K562 (cell line): ENCODE measurements at regions not wholly inside any gene's neighbourhood (a gene's known extent, or its start where the extent isn't known, plus 50 kb on each side); places are given as distances from the start of the nearest gene placed in this dataset.

ENCODE experiments used
- ATAC-seq: fragments of 200-7000 bp; cut with Tn5 transposase; 3 replicates; pipeline ENCODE4 v1.9.1; 2020; ENCODE audit warnings: moderate library complexity
- BruUV-seq: library from RNA; stranded (reverse); fragments of 400-500 nt; replicated peaks from 2 replicates; lab custom pipeline; 2021; lab: Mats Ljungman, UMichigan
- CTCF ChIA-PET: fragments of 300-600 bp; formaldehyde crosslinking; extraction: SDS; loops from one replicate; lab custom pipeline; 2021; ENCODE audit warnings: low intra/inter-chr PET ratio; lab: Yijun Ruan, JAX
- POLR2A ChIA-PET: fragments of 300-600, 350-650 bp; sonication (Branson Sonifier 250); formaldehyde crosslinking; extraction: SDS; loops from one replicate; lab custom pipeline; 2021; ENCODE audit warnings: antibody characterized with exemption, inconsistent platforms; lab: Yijun Ruan, JAX
- DNase-seq, 4 experiments: peaks; one replicate each; pipeline versions ENCODE4 v3.0.0 to v3.0.0-alpha.2; 2011 to 2018; ENCODE audit warnings: low spot score in 3 of 4, mixed read lengths in 3 of 4; ENCODE audit errors: extremely low read depth in 1 of 4
- FAIRE-seq: peaks from 2 replicates; lab custom pipeline; 2011; peaks lifted over from hg19 to GRCh38; lab: Jason Lieb, UNC
- H2AFZ ChIP-seq: 2 replicates; pipeline ENCODE4 v1.6.0; 2011; ENCODE audit warnings: low read depth, low read length, control low read depth, inconsistent platforms
- H3K27ac ChIP-seq: fragments of 200-600 bp; 3 replicates; pipeline ENCODE4 v1.8.0; 2011; ENCODE audit warnings: low read depth, mild to moderate bottlenecking, control low read depth, inconsistent platforms, low read length, moderate library complexity, mixed read lengths; ENCODE audit errors: extremely low read depth
- H3K27me3 ChIP-seq, 2 experiments: fragments of 300-600 bp in 1 of 2; 2 replicates in 1 of 2; 3 replicates in 1 of 2; pipeline versions ENCODE4 v1.6.0 to v1.8.0; 2011; ENCODE audit warnings: inconsistent platforms in 2 of 2, low read length in 2 of 2, mild to moderate bottlenecking in 1 of 2, mixed read lengths in 1 of 2, moderate library complexity in 1 of 2; ENCODE audit not compliant: control insufficient read depth in 2 of 2, insufficient read depth in 2 of 2
- H3K36me3 ChIP-seq: fragments of 300-600 bp; 3 replicates; pipeline ENCODE4 v1.8.0; 2011; ENCODE audit warnings: mild to moderate bottlenecking, low read length, inconsistent platforms; ENCODE audit not compliant: control insufficient read depth, insufficient read depth
- H3K4me1 ChIP-seq, 2 experiments: fragments of 200-600 bp in 1 of 2; replicated peaks in 1 of 2; 2 replicates in 1 of 2; 3 replicates in 1 of 2; pipeline versions ENCODE4 v1.5.1 to v1.8.0; 2011; ENCODE audit warnings: inconsistent platforms in 2 of 2, low read length in 2 of 2, mild to moderate bottlenecking in 1 of 2, mixed read lengths in 1 of 2, moderate library complexity in 1 of 2; ENCODE audit not compliant: control insufficient read depth in 2 of 2, insufficient read depth in 2 of 2
- H3K4me2 ChIP-seq: 2 replicates; pipeline ENCODE4 v1.6.1; 2011; ENCODE audit warnings: low read length, control low read depth, inconsistent platforms, mixed read lengths; ENCODE audit not compliant: insufficient read depth
- H3K4me3 ChIP-seq: fragments of 200-600 bp; sonication (generic), shearing (Covaris generic); 2 replicates; pipeline ENCODE4 v1.5.1; 2016; ENCODE audit warnings: control low read depth, inconsistent platforms
- H3K79me2 ChIP-seq: fragments of 200-600 bp; 3 replicates; pipeline ENCODE4 v1.8.0; 2011; ENCODE audit warnings: low read length, inconsistent platforms; ENCODE audit not compliant: control insufficient read depth, insufficient read depth
- H3K9ac ChIP-seq, 2 experiments: 2 replicates each; pipeline versions ENCODE4 v1.6.0 to v1.6.1; 2011; ENCODE audit warnings: low read depth in 2 of 2, low read length in 2 of 2, control low read depth in 1 of 2, inconsistent platforms in 1 of 2, mild to moderate bottlenecking in 1 of 2, mixed read lengths in 1 of 2; ENCODE audit not compliant: insufficient read depth in 1 of 2
- H3K9me1 ChIP-seq: one replicate; pipeline ENCODE4 v1.6.0; 2011; ENCODE audit warnings: inconsistent platforms, mild to moderate bottlenecking, low read length, moderate library complexity; ENCODE audit not compliant: control insufficient read depth, insufficient read depth
- H3K9me3 ChIP-seq: replicated peaks from 2 replicates; pipeline ENCODE4 v1.5.1; 2011; ENCODE audit warnings: low read depth, low read length, inconsistent platforms; ENCODE audit not compliant: control insufficient read depth, insufficient read depth
- H4K20me1 ChIP-seq: replicated peaks from 2 replicates; pipeline ENCODE4 v1.6.1; 2011; ENCODE audit warnings: low read length, inconsistent platforms, mixed read lengths; ENCODE audit not compliant: control insufficient read depth, insufficient read depth
- CEBPG ChIP-seq, 3 experiments: fragments of 200-800 bp in 1 of 3; sonication (Bioruptor generic) in 1 of 3; sonication (generic) in 1 of 3; formaldehyde crosslinking in 1 of 3; IDR thresholded peaks in 2 of 3; conservative IDR thresholded peaks in 1 of 3; 2 replicates each; pipeline versions ENCODE4 v1.6.1 to v1.8.0; 2016 to 2022; ENCODE audit warnings: missing compliant biosample characterization in 2 of 3, missing genetic modification characterization in 2 of 3, mild to moderate bottlenecking in 1 of 3, missing genetic modification reagents in 1 of 3
- IRF2 ChIP-seq: sonication (generic); formaldehyde crosslinking; IDR thresholded peaks from 2 replicates; pipeline ENCODE4 v1.8.1; 2022; ENCODE audit warnings: mild to moderate bottlenecking, missing genetic modification reagents
- LEF1 ChIP-seq: fragments of 450-650 bp; IDR thresholded peaks from 2 replicates; pipeline ENCODE4 v1.6.1; 2016; ENCODE audit warnings: mild to moderate bottlenecking
- NCOA1 ChIP-seq: fragments of 450-650 bp; IDR thresholded peaks from 2 replicates; pipeline ENCODE4 v1.6.1; 2016; ENCODE audit warnings: low read depth
- NUFIP1 ChIP-seq: fragments of 450-650 bp; IDR thresholded peaks from 2 replicates; pipeline ENCODE4 v1.6.1; 2018; ENCODE audit not compliant: partially characterized antibody
- RFX7 ChIP-seq: fragments of 250-450 bp; sonication (Bioruptor Pico); IDR thresholded peaks from 2 replicates; pipeline ENCODE4 v1.5.1; 2021; ENCODE audit warnings: mild to moderate bottlenecking
- SRSF9 ChIP-seq: fragments of 200-400 bp; formaldehyde crosslinking; IDR thresholded peaks from 2 replicates; pipeline ENCODE4 v1.6.1; 2017; ENCODE audit warnings: low read depth, low read length, borderline replicate concordance
- TCF3 ChIP-seq: sonication (generic); formaldehyde crosslinking; IDR thresholded peaks from 2 replicates; pipeline ENCODE4 v1.4.0; 2020; ENCODE audit warnings: mild to moderate bottlenecking, missing genetic modification reagents
- YBX1 ChIP-seq: fragments of 450-650 bp; IDR thresholded peaks from 2 replicates; pipeline ENCODE4 v1.7.1; 2016; ENCODE audit warnings: mild to moderate bottlenecking
- ZBTB1 ChIP-seq: sonication (generic); formaldehyde crosslinking; IDR thresholded peaks from 2 replicates; pipeline ENCODE4 v1.8.1; 2023; ENCODE audit warnings: missing genetic modification reagents, low read depth, mild to moderate bottlenecking, borderline replicate concordance
- WGBS: fragments of 100-300 bp; shearing (Covaris generic); methylation state at CpG from one replicate; pipeline ENCODE4 v1.1.6; 2016; ENCODE audit warnings: low coverage, mixed read lengths; ENCODE audit not compliant: insufficient coverage; ENCODE audit errors: missing lambda C conversion rate; 5-methylcytosine and 5-hydroxymethylcytosine counted together
- in situ Hi-C: fragments of 300-500 bp; cut with MboI; formaldehyde crosslinking; loops from 4 replicates; pipeline ENCODE4 v1.15.0; 2018; ENCODE audit warnings: inconsistent platforms, mixed read lengths
- intact Hi-C: fragments of 100-400 bp; cut with micrococcal nuclease; formaldehyde crosslinking; loops from 2 replicates; pipeline ENCODE4 v1.14.2; 2022
- TF ChIP-seq, protein P1 (sequence below): sonication (generic); formaldehyde crosslinking; IDR thresholded peaks from 2 replicates; pipeline ENCODE4 v1.8.0; 2022; ENCODE audit warnings: mild to moderate bottlenecking, missing genetic modification reagents
- TF ChIP-seq, protein P2 (sequence below): fragments of 450-650 bp; IDR thresholded peaks from 2 replicates; pipeline ENCODE4 v1.6.1; 2016; ENCODE audit warnings: mild to moderate bottlenecking, moderate library complexity

DNA sequence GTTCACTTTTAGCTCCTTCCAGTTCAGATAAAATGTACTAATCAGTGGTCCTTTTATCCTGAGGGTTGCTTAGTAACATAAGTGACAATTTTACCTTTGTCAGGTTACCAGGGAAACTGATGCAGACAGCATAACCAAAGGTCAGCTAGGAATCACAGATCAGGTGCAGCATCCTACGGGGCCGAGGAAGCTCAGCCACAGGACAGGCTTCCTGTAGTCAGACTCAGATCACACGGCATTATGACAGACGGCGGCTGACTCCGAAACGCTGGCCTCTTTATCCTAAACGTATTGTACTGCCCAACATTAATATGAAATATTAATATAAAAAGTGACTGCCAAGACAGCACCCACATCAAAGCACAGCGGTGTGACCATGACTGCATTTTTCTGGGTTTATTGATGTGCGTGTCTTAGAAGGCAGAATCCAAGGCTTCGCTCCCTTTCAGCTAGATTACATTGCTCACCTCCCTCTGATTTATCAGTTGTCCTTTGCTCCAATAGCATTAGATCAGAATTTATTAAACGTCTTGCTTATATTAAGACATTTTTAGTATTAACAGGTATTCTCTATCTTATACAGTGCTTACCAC is 444.5 kb downstream of the CMPK2 start:
- intact Hi-C loops (no loop called here), in situ Hi-C loops (no loop called here)
- Histone ChIP-seq H3K9ac (no peak overlapping the region), H4K20me1 (no peaks in the 10 kb centered on the region), H3K4me2 (no peak overlapping the region), H3K9me3 (no peaks in the 10 kb centered on the region), H3K27ac (no peak overlapping the region), H2AFZ (no peak overlapping the region), H3K79me2 (no peaks in the 10 kb centered on the region), H3K4me3 (no peak overlapping the region), H3K9me1 (no peaks in the 10 kb centered on the region), H3K4me1 (no peaks in the 10 kb centered on the region), H3K36me3 (no peaks in the 10 kb centered on the region), H3K27me3 (no peaks in the 10 kb centered on the region)
- DNase-seq (no peak), ATAC-seq (no peak), FAIRE-seq (no peak)
- POLR2A ChIA-PET = no interaction called here
- no TSS peak for BruUV-seq
- 3% methylated on average over 12 of the region's 12 CpGs for WGBS
- CTCF ChIA-PET = no interaction called here
- TF ChIP-seq TCF3 (CRISPR knock-in tag) = no peak
- no peak for TF ChIP-seq CEBPG (CRISPR knock-in tag; IDR thresholded peaks at IDR 0.05)
- no peak for TF ChIP-seq CEBPG (tag; conservative IDR thresholded peaks at IDR 0.05 in 1 of 2, IDR thresholded peaks at IDR 0.05 in 1 of 2)
- TF ChIP-seq, protein P1, sequence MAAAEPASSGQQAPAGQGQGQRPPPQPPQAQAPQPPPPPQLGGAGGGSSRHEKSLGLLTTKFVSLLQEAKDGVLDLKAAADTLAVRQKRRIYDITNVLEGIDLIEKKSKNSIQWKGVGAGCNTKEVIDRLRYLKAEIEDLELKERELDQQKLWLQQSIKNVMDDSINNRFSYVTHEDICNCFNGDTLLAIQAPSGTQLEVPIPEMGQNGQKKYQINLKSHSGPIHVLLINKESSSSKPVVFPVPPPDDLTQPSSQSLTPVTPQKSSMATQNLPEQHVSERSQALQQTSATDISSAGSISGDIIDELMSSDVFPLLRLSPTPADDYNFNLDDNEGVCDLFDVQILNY (CRISPR knock-in tag) = no peak
- TF ChIP-seq RFX7 = no peak
- TF ChIP-seq SRSF9 = no peak
- TF ChIP-seq, protein P2, sequence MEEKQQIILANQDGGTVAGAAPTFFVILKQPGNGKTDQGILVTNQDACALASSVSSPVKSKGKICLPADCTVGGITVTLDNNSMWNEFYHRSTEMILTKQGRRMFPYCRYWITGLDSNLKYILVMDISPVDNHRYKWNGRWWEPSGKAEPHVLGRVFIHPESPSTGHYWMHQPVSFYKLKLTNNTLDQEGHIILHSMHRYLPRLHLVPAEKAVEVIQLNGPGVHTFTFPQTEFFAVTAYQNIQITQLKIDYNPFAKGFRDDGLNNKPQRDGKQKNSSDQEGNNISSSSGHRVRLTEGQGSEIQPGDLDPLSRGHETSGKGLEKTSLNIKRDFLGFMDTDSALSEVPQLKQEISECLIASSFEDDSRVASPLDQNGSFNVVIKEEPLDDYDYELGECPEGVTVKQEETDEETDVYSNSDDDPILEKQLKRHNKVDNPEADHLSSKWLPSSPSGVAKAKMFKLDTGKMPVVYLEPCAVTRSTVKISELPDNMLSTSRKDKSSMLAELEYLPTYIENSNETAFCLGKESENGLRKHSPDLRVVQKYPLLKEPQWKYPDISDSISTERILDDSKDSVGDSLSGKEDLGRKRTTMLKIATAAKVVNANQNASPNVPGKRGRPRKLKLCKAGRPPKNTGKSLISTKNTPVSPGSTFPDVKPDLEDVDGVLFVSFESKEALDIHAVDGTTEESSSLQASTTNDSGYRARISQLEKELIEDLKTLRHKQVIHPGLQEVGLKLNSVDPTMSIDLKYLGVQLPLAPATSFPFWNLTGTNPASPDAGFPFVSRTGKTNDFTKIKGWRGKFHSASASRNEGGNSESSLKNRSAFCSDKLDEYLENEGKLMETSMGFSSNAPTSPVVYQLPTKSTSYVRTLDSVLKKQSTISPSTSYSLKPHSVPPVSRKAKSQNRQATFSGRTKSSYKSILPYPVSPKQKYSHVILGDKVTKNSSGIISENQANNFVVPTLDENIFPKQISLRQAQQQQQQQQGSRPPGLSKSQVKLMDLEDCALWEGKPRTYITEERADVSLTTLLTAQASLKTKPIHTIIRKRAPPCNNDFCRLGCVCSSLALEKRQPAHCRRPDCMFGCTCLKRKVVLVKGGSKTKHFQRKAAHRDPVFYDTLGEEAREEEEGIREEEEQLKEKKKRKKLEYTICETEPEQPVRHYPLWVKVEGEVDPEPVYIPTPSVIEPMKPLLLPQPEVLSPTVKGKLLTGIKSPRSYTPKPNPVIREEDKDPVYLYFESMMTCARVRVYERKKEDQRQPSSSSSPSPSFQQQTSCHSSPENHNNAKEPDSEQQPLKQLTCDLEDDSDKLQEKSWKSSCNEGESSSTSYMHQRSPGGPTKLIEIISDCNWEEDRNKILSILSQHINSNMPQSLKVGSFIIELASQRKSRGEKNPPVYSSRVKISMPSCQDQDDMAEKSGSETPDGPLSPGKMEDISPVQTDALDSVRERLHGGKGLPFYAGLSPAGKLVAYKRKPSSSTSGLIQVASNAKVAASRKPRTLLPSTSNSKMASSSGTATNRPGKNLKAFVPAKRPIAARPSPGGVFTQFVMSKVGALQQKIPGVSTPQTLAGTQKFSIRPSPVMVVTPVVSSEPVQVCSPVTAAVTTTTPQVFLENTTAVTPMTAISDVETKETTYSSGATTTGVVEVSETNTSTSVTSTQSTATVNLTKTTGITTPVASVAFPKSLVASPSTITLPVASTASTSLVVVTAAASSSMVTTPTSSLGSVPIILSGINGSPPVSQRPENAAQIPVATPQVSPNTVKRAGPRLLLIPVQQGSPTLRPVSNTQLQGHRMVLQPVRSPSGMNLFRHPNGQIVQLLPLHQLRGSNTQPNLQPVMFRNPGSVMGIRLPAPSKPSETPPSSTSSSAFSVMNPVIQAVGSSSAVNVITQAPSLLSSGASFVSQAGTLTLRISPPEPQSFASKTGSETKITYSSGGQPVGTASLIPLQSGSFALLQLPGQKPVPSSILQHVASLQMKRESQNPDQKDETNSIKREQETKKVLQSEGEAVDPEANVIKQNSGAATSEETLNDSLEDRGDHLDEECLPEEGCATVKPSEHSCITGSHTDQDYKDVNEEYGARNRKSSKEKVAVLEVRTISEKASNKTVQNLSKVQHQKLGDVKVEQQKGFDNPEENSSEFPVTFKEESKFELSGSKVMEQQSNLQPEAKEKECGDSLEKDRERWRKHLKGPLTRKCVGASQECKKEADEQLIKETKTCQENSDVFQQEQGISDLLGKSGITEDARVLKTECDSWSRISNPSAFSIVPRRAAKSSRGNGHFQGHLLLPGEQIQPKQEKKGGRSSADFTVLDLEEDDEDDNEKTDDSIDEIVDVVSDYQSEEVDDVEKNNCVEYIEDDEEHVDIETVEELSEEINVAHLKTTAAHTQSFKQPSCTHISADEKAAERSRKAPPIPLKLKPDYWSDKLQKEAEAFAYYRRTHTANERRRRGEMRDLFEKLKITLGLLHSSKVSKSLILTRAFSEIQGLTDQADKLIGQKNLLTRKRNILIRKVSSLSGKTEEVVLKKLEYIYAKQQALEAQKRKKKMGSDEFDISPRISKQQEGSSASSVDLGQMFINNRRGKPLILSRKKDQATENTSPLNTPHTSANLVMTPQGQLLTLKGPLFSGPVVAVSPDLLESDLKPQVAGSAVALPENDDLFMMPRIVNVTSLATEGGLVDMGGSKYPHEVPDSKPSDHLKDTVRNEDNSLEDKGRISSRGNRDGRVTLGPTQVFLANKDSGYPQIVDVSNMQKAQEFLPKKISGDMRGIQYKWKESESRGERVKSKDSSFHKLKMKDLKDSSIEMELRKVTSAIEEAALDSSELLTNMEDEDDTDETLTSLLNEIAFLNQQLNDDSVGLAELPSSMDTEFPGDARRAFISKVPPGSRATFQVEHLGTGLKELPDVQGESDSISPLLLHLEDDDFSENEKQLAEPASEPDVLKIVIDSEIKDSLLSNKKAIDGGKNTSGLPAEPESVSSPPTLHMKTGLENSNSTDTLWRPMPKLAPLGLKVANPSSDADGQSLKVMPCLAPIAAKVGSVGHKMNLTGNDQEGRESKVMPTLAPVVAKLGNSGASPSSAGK = no peak
- no peak for TF ChIP-seq IRF2
- no peak for TF ChIP-seq NUFIP1
- TF ChIP-seq ZBTB1 (CRISPR knock-in tag) = no peak
- no peak for TF ChIP-seq LEF1
- no peak for TF ChIP-seq NCOA1
- no peak for TF ChIP-seq YBX1
